Fibroblast of lung (primary cell): ENCODE measurements at regions not wholly inside any gene's neighbourhood (a gene's known extent, or its start where the extent isn't known, plus 50 kb on each side); places are given as distances from the start of the nearest gene placed in this dataset.

Experiments used
- EZH2 ChIP-seq: IDR thresholded peaks from 2 replicates; pipeline ENCODE4 v1.5.1; 2012; ENCODE audit warnings: low read length, control low read depth, mild to moderate bottlenecking; ENCODE audit errors: missing control alignments
- TF ChIP-seq, protein P1 (sequence below), 2 donors: IDR thresholded peaks in 1 of 2; conservative IDR thresholded peaks in 1 of 2; 1 replicate in 1 of 2; 2 replicates in 1 of 2; pipeline ENCODE4 v1.5.1; 2011 to 2012; ENCODE audit warnings: low read length in 2 of 2, control low read depth in 1 of 2, inconsistent platforms in 1 of 2, low read depth in 1 of 2, mild to moderate bottlenecking in 1 of 2

DNA sequence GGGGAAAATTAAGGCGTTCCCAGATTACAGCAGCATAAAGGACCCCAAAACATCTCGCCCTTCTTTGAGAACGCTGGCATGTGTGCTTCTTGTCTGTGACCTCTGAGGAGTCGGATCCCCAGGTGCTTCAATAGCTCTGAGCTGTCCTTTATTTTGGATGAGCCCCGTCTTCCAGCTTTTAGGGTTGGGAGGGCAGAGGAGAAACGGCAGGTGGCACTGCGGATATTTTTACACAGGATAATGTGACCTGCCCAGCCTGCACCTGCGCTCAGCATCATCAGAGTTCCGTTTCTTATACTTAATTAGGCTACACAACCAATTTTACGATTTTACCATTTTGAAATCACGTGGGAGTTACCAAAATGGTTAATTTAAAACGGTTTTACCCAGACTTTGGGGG lies 147.7 kb upstream of the RPS6KA2 start:
- TF ChIP-seq, protein P1, sequence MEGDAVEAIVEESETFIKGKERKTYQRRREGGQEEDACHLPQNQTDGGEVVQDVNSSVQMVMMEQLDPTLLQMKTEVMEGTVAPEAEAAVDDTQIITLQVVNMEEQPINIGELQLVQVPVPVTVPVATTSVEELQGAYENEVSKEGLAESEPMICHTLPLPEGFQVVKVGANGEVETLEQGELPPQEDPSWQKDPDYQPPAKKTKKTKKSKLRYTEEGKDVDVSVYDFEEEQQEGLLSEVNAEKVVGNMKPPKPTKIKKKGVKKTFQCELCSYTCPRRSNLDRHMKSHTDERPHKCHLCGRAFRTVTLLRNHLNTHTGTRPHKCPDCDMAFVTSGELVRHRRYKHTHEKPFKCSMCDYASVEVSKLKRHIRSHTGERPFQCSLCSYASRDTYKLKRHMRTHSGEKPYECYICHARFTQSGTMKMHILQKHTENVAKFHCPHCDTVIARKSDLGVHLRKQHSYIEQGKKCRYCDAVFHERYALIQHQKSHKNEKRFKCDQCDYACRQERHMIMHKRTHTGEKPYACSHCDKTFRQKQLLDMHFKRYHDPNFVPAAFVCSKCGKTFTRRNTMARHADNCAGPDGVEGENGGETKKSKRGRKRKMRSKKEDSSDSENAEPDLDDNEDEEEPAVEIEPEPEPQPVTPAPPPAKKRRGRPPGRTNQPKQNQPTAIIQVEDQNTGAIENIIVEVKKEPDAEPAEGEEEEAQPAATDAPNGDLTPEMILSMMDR (conservative IDR thresholded peaks at IDR 0.05 in 1 of 2, IDR thresholded peaks at IDR 0.05 in 1 of 2; ENCODE audit: low read depth in 1 of 2, low read length in 2 of 2) = no peak
- TF ChIP-seq EZH2 = no peak
